GM18861 (cell line): ENCODE measurements at regions not wholly inside any gene's neighbourhood (a gene's known extent, or its start where the extent isn't known, plus 50 kb on each side); places are given as distances from the start of the nearest gene placed in this dataset.

Experiments used
- ATAC-seq: cut with Tn5 transposase; IDR thresholded peaks from one replicate; pipeline ENCODE4 v1.9.1; 2021; ENCODE audit not compliant: unreplicated experiment

DNA sequence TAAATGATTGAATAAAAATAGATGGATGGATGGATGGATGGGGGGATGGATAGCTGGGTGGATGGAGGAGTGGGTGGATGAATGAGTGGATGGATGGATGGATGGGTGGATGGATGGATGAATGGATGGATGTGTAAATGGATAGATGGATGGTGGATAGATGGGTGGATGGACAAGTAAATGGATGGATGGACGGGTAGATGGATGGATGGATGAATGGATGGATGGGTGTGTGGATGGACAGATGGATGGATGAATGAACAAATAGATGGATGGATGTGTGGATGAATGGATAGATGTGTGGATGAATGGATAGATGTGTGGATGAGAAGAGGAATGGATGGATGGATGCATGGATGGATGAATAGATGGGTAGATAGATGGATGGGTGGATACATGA is 490.8 kb downstream of the VRK1 start:
- no peak for ATAC-seq

DNA sequence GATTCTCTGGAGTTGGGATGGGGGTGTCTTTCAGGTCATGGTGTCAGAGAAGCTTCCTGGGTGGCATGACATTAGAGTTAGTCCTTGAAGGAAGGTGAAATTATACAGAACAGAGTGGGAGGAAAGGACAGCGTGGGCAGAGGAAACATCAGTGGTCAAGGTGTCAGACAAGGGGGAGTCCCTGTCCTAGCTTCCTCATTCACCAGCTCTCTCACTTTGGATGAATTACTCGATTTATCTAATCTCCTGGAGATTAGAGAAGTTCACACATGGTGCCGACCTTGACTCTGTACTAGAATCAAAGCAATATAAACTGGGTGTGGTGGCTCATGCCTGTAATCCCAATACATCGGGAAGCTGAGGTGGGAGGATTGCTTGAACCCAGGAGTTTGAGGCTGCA is 492.9 kb downstream of the VRK1 start:
- ATAC-seq = no peak

DNA sequence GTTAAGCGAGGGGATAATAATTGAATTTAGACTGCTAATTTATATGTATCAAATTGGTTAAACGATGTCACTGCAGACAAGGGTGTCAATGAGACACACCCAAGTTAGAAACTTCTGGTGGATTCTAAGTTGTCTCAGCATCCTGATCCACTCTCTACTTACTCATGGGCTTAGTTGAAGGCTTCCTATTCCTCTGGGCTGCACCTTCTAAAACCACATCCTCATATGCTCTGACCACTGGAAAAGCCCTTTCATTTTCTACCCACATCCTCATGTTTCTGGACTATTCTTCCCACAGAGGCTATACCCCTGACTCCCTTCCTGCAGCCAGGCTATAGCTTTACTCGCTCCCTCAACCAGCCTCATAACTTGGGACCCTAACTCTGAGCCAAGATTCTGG is 493.8 kb downstream of the VRK1 start:
- no peak for ATAC-seq

DNA sequence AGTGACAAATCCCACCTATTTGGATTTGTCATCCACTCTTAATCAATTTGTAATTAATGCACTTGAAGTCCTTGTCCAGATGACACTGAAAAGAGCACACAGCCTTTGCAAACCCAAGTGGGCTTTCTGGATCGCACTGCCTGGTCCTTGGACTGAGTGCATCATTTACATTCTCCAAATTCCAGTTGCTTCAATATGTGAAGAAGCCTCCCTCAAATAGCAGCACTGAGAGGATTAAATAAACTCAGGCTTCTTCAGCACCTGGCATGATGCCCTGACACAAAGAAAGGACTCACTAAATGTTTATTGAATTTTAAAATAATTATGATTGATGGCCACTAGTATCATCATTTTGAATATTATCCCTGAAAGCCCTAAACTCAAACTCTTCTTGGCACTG is 496.5 kb downstream of the VRK1 start:
- ATAC-seq = no peak

DNA sequence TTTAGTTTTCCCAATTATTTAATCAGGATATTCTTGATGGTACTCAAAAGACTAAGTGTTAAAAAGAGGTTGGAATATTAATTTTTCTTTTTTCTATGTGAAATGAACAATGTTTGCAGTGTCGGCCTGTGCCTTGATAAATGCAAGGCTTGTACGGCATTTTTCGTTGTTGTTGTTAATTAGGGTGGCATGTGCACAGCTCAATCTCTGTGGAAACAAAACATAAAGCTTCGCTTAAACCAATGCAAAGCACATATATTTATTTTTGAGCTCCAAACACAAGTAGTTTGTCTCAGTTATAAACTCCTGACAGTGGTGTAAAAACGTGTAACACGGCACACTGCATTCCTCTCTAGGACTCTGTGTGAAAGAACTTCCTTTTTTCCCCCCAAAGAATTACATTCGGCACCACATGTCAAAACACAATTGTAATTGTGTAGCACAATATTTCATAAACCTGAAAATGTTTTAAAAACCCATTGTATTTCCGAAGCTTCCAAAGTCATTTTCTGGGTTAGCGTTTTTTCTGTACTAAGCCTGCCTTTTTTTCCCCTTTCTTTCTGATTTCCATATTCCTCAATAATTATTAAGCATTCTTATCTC is 498.0 kb downstream of the VRK1 start:
- no peak for ATAC-seq

DNA sequence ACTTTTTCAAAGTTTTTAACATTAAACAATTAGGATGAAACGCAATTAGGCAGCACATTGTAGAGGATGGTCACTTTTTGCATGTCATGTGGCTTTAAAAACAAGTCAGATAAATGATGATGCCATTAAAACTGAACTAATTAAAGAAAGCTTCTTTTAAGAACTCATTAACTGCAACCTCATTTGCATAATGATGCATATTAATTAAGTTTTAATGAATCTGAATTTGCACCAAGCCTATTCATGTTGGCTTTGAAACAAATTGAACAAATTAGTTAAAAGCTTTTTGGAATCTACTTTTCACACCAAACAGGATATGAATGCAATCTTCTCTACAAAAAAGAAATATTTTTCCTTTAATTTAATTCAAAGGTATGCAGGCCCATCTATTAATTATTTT is 499.0 kb downstream of the VRK1 start:
- ATAC-seq = no peak

DNA sequence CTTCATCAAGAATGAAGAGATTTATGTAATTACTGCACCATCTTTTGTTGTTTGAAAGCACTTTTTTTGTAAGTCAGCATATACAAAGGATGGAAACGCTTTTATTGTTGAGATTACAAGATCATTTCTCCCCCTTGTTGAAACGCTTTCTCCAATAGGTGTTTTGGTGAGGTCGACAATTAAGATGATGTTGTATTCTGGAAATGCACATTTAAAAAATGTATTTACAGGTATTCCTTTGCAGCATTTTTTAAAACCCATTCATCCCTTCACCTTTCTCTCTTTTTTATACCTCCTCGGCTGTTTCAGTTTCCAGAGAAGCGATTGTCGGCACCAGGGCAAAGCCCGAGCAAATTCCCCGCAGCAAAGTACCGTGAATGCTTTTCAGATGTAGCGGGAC is 499.9 kb downstream of the VRK1 start:
- no peak for ATAC-seq

DNA sequence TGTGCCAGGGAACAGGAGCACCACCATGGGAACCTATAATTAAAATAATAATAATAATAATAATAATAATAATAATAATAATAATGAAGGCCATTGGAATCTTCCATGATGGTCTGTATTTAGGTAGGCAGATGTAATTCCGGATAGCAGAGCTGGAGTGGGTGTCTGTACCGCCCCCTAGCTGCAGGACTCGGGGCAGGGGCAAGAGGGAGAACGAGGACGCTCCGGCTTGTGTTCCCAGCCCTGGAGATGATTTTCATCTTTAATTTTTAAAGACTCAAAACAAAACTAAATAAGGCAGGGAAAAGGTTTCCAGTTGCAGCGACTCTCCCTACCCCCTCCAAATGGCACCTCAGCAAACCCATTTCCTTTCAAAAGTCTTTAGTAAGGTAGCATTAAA is 501.1 kb downstream of the VRK1 start:
- ATAC-seq = no peak

DNA sequence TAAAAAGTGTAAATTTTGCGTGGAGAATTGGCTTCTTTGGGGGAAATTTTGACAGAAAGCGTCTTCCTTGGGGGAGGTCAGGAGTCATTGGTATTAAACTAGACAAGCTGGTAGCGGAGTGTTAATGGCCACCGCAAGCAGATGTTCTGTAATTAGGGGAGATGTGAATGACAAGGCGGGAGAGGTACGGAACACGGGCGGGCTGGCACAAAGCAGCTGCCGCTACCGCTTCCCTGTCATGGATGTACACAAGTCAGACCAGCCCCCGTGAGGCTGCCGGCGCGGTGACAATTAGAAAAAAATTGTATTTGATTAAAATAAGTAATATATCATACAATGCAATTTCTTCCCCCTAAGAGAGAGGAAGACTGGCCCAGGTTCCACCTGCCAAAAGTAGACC is 501.6 kb downstream of the VRK1 start:
- no peak for ATAC-seq

DNA sequence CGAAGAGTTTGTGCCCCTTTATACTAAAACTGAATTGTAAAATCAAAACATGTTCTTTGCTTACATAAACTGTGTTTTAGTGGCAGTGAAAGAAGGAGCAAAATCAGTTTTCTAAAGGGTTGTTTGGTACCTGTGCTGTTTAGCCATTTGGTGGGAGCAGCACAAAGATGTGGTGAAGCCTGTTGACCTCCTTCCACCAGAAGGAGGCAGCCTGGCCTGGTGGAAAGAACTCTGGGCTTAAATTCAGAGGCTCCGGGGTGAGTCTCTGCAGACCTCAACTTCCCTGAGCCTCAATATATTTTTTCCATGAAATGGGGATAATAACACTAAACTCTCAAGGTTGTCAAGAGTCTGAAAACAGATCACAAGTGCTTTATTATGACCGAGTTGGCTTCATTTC is 502.5 kb downstream of the VRK1 start:
- no peak for ATAC-seq

DNA sequence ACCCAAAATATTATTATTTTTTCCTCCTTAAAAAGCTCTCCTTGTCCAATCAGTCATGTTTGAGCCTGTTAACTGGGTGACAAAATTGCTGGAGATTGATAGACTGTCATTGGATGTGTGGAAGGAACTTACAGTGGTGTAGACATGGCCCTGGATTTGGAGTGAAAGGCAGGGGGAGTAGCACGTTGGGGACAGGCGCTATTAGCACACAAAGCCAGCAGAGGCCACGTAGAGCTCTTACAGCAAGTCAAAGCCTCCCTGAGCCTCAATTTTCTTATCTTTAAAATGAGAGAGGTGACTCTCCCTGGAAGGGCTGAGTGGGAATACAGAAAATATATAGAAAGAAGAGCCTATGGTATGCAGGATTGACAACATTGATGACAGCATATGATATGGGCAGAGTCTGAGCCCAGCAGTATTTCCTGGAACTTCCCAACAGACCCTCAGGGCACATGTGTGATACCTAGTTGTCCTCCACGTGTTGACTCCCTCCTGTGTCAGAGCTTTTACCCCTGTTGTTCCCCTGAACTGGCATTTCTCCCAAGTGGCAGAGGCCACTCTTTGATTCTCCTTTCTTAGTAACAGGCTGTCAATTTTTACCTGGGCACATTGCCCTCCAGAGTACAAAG is 504.9 kb downstream of the VRK1 start:
- no peak for ATAC-seq

DNA sequence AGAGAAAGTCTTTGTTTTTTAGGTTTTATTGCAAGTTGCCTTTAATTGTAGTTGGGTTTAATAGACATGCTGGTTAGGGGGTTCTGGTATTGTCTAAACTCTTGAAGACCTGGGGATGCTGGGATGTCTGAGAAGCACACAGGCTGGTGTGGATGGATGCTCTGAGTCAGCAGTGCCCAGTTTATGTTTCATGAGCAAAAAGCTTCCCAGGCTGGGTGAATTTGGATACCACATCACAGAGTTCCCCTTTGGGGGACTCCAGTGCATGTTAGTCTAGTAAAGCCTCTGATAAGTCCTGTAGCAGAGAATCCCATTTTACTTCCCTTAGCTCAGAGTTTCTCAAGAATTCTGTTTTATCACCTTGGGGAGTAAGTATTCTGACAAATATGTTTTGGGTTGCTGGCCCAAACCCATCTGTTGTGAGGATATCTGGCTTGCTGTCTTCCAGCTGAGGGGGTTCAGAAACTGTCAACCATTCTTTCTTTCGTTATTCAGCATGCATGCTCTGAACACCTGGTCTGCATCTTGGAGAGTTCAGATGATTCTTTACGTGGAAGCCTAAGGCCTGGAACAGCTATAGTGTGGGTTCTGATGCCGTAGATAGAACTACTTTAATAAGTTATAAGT is 509.1 kb downstream of the VRK1 start:
- ATAC-seq = no peak

DNA sequence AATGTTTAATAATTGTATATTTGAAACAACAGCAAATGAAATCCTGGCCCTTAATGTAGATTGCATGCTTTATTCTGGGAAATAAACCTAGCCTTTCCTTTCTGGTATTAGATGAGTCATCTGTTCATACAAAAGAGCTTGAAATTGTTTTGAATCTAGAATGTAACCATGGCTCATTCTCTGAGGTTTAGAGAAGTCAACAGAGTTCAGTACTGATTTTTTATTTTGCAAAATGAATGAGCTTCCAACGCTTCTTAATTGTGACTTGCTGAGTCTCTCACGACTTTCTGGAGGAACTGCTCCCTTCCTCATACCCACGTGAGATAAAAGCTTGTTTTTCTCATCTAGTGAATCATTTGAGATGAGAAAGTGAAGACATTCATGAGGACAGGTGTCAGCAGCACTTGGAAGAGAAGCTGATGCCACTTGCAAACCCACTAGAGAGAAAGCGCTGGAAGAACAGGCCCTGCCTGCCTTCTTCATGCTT is 509.6 kb downstream of the VRK1 start:
- ATAC-seq = no peak

DNA sequence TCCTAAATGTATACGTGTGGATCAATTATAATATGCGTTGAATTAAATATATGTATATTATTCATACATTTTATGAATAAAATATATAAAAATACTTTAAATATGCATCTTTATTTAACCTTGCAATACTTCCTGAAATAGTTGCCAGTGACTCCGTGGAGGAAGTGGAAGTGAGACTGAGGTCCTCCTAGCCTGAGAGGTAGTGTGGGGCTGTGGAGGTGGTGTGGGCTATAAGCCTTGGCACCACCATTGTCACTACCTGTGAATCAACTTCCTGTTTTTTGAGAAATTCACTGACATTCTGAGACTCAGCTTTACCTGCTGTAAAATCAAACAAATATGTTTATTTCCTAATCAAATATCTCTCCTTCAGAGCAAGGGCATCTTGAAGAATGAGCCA is 514.2 kb downstream of the VRK1 start:
- no peak for ATAC-seq

DNA sequence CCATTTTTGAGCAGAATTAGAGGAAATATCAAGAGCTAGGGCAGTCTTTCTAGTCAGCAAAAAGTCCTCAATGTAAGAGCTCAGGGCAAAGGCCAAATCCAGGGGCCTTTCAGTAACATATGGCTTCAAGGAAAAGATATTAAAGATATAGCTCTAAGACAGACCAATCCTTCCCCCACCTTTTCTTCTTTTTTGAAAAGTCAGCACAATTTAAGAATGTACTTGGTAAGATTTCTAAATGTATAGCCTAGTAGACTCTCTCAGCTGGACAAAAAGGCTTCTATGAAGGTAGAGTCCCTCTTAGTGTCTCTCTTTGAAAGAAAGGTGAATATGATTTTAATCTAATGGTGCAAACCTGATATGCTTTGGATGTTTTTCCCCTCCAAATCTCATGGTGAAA is 515.7 kb downstream of the VRK1 start:
- no peak for ATAC-seq

DNA sequence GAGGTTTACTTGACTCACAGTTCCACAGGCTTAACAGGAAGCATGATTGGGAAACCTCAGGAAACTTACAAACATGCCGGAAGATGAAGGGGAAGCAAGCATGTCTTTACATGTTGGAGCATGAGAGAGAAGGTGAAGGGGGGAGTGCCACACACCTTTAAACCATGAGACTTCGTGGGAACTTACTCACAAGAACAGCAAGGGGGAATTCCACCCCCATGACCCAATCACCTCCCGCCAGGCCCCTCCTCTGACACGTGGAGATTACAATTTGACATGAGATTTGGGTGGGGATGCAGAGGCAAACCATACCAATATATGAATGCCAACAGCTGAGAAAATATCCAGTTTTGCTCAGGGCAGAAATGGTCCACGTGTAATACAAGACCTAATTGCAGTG is 518.6 kb downstream of the VRK1 start:
- no peak for ATAC-seq

DNA sequence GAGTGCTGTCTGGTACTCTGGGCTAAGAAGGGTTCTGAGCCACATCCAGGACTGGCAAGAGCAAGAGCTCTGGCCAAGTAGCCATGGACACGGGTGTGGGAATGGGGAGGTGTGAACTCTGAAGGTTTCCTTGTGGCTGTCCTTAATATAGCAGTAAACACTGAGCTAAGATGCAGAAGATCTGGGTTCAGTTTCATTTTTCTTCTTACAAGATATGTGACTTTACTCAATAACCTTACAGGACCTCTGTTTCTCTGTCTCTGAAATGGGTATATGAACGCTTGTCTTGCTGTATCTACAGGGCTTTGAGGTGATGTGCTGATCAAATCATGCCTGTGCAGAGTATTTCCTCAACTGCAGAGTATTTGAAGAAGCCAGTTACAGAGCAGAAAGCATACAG is 521.2 kb downstream of the VRK1 start:
- no peak for ATAC-seq

DNA sequence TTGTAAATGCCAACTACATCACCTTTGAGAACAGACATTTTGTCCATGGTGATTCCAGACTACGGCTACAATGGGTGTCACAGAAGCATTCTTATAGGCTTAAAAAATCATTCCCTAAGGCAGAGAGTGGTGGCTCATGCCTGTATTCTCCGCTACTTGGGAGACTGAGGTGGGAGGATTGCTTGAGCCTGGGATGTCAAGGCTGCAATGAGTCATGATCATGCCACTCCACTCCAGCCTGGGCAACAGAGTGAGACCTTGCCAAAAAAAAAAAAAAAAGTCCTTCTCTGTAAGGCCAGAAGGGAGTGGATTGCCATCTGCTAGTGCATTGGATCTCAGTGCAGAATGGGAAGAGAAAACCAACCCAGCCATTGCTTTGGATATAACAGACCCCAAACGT is 522.5 kb downstream of the VRK1 start:
- no peak for ATAC-seq

DNA sequence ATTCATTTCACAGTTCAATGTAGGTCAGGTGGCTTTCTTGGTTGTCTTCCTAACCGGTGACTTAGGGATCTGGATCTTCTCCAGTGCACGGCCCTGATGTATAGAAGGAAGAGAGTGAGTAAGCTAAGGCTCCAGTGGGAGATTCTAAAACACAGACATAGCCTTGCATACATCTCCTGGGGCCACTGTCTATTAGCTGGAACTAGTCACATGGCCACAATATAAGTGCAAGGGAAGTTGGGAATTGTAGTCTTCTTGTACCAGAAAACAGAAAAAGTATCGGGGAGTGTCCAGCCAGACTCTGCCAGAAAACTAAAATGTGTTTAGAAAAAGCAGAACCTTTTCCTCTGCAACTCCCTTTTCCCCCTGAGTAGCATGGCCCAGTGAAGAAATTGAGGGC is 531.6 kb downstream of the VRK1 start:
- ATAC-seq = no peak

DNA sequence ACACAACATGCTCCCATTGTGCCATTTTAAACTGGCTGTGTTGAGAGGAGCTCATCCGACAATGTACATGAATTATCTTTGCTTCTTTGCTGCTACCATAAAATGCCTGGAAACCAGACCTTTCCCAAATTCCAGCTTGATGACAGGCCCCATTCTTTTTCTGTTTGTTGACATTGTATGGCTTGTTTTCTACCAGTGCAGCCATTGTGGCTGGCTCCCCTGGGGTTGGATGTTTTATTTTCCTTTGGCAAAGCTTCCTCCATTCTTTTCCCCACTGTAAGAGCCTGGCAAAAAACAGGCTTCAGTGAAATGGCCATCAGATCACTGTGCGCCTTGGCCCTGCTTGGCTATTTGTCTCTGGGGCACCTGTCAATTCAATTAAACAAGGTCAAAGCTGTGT is 532.5 kb downstream of the VRK1 start:
- no peak for ATAC-seq

DNA sequence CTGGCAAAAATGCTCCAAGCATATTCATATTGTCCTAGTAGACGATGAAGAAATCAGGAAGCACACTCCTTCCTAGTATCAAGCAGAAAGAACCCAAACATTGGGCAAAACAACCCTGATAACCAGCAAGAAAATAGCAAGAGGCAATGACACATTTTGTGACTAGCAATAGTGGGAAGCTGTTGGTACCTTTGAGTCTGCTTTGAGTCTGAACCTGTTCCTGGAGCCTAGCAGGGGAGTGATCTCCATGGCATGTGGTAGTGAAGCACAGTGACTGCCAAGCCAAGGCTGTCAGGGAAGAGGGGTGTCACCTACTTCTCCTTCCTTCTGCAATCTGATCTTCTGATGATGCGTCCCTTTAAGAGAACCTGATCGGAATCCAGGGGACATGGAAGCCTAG is 533.9 kb downstream of the VRK1 start:
- ATAC-seq = no peak

DNA sequence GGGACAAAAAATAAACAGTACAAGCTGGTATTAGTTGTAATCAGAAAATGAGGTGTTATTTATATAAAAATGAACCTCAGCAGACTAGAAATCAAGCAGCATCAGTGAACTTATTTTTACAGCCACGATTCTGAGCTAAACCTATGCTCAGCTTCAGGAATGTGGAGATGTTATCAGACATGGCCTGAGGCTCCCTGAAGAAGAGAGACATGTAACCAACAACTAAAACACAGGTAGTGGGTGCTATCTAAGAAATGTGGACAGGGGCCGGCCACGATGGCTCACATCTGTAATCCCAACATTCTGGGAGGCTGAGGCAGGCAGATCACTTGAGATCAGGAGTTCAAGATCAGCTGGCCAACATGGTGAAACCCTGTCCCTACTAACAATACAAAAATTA is 534.3 kb downstream of the VRK1 start:
- no peak for ATAC-seq

DNA sequence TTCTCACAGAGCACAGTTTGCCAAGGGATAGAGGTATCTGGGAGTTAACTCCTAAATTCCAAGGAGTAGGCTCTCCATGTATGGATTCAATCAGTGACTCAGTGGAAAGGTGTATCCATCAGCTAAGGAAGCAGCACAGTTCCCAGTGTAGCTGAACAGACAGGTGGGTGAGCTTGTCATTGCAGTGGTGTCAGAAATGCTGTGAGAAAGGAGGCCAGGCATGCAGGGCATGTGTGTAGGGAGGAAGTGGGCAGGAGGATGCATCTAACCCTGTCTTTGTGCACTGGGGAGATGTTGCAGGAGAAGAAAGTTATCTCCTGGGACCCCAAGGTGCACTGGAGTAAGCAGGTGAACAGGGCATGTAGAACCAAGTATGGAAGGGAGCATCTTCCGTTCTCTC is 539.0 kb downstream of the VRK1 start:
- no peak for ATAC-seq
